ENCODE measurements at regions not wholly inside any gene's neighbourhood (a gene's known extent, or its start where the extent isn't known, plus 50 kb on each side); places are given as distances from the start of the nearest gene placed in this dataset.
"Not testable (repeated sequence)": the region's sequence is repeated elsewhere in the genome, so short reads cannot be mapped to it uniquely, and the experiment has no call there.

- not testable (repeated sequence) for DNase-seq
Measured at GRCh38 chr1:60913708-60914107, 168.7 kb upstream of the NFIA start.

DNA sequence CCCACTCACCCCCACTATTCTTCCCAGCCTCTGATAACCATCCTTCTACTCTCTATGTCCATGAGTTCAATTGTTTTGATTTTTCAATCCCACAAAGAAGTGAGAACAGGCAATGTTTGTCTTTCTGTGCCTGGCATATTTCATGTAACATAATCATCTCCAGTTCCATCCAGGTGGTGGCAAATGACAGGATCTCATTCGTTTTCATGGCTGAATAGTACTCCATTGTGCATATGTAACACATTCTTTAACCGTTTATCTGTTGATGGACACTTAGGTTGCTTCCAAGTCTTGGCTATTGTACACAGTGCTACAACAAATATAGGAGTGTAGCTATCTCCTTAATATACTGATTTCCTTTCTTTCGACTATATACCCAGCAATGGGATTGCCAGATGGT, 169.3 kb upstream of the NFIA start:
- no peak for DNase-seq

DNA sequence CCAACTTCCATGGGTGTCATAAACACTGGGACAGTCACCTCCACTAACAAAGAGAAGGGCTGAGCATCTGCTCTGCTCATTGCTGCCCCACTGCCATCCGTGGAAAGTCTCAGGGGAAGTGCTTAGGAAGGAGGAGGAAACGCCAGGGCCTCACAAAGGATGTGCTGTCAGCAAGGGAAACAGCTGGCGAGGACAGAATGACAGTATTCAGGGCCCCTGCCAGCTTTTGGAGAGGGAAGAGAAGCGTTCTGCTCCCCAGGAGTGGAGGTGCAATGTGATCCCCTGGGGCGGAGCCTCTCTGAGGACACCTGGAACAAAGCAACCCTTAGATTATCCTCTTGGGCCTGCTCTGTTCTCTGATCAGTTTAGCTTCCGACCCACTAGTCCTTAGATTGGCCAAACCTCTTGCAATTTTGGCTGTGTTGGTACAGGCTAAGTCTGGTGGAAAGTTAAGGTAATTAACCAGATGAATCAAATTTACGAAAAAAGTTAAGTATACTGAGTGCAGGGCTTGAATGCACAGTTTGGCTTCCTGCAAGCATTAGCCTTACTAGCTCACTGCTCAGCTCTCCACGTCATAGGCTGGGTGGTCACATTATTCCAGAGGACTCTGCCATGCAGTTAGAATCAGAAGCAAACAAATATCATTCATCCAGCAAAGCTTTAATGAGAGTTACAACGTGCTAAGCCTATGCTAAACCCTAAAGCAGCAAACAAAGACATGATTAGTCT, 170.2 kb upstream of the NFIA start:
- no peak for DNase-seq

- no peak for DNase-seq
Measured at GRCh38 chr1:60908159-60908558, 174.2 kb upstream of the NFIA start.

DNA sequence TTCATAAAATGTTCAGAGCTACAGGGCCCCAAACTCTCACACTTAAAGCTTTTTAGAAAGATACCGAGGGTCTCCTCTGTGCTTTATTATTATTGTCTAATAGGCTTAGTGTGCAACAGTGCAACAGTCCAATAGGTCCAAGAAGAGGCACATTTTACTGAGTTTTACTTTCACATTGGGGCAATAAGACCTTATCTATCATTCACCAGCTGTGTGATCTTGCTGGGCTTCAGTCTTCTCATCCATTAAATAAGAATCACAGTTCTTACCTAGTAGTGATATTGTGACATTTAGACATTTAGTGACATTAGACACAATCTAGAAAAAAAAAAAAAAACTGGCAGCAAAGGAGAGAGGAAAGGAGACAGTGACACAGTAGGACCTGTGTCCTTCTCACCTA, 175.8 kb upstream of the NFIA start:
- DNase-seq, result no peak

- DNase-seq, result no peak
Measured at GRCh38 chr1:60906039-60906438, 176.3 kb upstream of the NFIA start.

DNA sequence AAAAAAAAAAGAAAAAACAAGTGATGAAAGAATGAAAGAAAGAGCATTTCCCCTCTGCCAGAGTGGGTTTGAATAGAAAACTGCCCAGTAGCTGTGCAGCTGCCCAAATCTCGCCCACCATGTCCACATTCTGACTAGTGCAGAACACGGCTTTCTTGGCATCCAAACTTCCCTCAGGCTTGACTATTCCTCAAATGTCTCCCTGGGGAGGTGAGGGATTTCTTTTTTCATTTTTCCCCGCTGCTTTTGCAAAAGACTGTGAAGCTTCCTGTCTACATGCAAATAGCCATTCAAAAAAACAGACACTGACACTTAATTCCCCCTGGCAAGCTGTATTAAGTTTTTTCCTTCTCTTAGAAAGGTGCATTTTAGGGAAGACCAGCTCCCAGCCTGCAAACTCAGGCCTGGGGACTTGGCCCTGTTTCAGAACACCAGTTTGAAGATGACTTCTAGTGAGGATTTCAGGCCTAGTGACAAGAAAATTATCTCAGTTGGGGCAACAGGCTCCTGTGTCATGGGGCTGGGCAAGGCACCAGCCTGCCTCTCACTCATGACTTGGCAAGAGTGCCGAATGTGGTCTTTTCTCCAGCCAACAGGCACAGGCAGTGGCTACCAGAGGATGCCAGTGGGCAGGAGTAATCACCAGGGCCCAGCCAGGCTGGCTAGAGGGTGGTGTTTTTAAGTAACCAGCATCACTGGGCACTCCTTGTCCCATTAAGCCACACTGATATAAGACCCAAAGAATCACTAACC, 178.1 kb upstream of the NFIA start:
- no peak for DNase-seq

DNA sequence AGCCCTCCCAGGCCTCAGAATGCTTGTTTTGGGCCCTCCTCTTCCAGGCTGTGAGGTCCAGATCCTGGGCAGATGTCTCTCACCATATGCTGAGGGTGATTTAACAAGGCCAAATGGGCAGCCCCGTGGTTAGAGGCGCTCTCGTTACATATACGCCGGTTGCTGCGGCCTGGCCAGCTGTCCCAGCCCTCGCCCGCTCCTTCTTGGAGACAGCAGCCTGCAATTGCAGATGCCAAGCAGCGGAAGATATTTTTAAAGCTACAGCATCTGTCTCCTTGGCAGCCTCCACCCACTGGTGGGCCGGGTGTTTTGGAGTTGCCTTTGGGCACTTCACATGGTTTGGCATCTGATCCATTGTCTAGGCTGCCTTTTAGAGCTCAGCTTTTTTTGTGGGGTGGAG, 178.8 kb upstream of the NFIA start:
- DNase-seq, result no peak

- no peak for DNase-seq
Measured at GRCh38 chr1:60899464-60899863, 182.9 kb upstream of the NFIA start.

GRCh38 chr1:60898987-60899386, 183.4 kb upstream of the NFIA start:
- DNase-seq, result peak; percentile 23 to 27

GRCh38 chr1:60898413-60898812, 183.9 kb upstream of the NFIA start:
- DNase-seq, result no peak

DNA sequence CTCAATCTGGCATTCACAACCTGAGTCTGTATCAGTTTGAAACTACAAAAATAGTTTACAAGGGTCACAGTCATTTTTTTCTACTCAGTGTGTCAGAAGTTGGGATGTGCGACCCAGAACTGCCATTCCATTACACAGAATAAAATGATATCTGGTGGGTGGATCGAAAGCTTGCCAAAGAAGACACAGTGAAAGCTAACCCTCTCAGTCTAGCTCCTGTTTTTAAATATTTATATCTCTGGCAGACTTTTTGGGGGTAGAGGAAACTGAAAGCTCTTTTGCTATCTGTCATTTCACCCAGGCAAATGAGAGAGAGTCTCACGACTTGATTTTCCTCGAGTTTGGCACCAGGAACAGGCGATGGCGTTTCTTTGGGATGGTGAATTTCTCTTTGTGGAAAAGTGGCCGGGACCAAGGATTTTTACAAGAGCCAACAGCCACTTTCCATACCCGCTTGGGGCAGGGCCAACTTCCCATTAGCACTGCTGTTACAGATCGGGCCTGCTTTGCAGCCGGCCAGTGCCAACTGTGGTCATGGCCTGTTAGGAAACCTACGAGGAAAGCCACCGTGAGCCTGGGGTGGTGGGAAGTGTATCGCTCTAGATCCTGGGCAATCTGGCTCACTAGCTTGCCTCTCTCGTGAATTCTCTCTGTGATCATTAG, 185.5 kb upstream of the NFIA start:
- no peak for DNase-seq

- no peak for DNase-seq
Measured at GRCh38 chr1:60895701-60896100, 186.7 kb upstream of the NFIA start.

DNA sequence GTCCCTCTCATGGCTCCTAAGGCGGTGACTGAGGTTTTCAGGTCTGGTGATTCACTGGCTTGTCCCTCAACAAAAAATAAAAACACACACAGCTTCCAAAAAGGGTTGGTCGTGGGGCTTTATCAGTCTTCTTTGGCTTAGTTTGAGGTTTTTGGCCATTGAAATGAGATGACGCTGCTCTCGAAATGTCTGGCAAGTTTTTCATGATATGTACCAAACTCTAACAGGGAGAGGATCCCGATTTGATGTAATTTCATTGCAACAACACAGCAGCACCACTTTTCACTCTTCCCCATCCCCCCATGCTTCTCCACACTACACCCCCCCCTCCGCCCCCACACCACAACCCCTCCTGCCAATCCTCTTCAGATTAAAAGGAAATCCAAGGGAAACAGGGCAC, 187.1 kb upstream of the NFIA start:
- no peak for DNase-seq

DNA sequence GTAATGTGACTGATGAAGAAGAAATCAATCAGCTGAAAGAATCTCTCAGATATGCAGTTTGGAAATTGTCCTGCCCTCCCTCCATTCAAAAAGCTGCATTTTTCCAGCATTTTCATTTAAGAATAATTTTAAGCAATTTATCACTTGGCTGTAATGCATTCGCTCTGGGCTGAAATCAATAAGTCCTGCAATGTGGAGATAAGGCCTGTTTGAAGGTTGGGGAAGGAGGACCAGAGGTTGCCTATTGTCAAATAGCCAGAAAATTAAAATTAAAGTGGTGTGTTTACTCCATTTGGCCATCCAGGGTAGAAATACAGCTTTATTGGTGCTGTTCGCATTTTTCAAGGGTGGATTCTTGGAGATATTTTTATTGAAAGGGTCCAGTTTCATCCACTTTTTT, 187.6 kb upstream of the NFIA start:
- no peak for DNase-seq

DNA sequence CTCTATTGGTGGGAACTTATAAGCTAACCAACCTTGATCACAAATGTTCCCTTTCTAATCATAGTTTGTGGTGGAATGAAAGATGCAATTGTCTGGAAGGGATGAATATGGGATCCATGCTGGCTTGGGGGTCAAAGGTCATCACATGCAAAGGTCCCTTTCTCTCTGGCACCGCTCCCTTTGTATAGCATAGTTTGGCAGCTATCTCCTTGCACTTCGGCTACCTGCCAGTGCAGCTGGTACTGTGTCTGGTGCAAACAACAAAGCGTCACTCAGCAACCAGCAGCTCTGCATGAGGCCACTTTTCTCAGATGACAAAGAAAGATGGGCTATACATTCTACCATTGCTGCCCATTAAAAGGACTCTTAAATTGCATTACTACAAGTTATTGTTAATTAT, 188.2 kb upstream of the NFIA start:
- no peak for DNase-seq

DNA sequence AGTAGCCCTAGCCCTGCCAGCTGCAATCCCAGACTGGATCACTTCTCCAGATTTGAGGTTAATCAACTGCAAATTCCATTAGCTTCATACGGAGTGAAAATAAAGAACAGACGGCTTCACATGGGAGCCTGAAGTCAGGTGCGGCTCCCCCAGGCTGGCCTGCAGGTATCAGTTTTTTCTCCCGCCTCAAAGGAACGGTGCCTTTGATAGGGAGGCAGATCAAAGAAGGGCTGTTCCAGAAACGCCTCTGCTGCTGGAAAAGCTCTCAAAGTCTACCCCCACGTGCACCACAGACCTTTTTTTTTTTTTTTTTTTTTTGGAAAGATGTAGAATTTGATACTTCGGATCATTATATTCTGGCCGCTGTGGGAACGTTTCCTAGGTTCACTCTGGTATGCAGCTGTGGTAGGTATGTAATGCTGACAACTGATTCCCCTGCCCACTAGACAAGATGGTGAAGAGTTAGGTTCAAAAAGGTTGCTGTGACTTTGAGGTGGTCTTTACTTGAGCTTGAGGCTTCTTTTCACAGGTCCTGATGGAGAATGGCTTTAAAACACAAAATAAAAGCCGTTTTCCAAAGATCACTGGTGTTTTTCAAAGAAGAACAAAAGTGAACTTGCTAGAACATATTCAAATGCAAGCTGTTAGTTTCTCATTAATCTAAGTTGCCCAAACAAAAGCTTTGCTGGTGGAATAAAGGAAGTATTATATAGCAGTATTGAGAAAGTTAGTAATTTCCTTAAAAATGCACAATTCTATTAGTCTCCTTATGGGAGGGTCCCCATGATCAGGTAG, 189.0 kb upstream of the NFIA start:
- DNase-seq, result no peak

- DNase-seq, result no peak
Measured at GRCh38 chr1:60891765-60892164, 190.6 kb upstream of the NFIA start.

GRCh38 chr1:60891281-60891680, 191.1 kb upstream of the NFIA start:
- DNase-seq, result no peak

- no peak for DNase-seq
Measured at GRCh38 chr1:60890664-60891063, 191.7 kb upstream of the NFIA start.

DNA sequence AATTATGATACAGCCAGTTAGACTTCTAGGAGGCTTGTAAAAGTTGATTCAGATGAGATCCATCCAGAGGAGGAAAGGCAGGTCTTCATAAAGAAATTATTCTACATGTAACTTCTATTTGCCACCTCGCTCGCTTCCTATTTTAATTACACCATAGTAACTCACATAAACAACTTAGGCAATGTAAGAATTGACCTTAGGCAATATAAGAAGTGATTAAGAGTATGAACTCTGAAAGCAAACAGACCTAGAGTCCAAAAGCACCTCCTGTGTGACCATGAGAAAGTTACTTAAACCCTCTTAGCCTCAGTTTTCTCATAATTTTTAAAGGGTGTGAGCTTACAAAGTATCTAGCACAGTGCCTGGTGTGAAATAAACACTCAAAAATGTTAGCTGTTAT, 192.7 kb upstream of the NFIA start:
- DNase-seq, result no peak

DNA sequence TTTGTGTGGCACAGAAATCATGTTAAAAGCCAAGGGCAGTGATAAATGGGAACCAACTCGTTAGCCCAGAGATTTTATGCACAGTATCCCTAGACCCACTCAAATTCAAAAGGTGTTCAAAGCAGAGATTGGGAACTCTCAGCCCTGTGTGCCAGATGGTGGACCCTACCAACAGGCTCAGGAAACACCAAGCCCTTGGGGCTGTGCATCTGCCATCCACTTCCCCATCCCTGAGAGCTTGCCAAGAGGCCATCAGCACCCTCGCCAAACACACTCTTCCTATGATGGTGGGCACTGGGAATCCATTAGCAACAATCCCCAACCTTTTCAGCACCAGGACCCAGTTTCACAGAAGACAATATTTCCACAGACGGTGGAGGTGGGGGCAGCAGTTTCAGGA, 194.2 kb upstream of the NFIA start:
- DNase-seq, result no peak

GRCh38 chr1:60886793-60887331, 195.5 kb upstream of the NFIA start:
- no peak for DNase-seq
